ENCODE measurements at regions not wholly inside any gene's neighbourhood (a gene's known extent, or its start where the extent isn't known, plus 50 kb on each side); places are given as distances from the start of the nearest gene placed in this dataset.

DNA sequence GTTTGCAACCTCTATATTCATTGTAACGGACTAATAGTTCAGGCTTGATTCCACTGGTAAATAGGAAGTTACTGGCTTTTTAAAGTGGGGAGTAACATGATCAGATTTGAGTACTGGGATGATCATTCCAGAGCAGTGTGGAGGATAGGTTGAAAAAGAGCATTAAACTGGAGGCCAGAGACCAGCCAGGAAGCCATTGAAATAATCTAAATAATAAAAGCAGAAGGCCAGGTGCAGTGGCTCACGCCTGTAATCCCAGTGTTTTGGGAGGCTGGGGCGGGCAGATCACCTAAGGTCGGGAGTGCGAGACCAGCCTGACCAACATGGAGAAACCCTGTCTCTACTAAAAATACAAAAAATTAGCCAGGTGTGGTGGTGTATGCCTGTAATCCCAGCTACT lies 56.0 kb upstream of the MSX2 start:
- TF ChIP-seq, protein P1, sequence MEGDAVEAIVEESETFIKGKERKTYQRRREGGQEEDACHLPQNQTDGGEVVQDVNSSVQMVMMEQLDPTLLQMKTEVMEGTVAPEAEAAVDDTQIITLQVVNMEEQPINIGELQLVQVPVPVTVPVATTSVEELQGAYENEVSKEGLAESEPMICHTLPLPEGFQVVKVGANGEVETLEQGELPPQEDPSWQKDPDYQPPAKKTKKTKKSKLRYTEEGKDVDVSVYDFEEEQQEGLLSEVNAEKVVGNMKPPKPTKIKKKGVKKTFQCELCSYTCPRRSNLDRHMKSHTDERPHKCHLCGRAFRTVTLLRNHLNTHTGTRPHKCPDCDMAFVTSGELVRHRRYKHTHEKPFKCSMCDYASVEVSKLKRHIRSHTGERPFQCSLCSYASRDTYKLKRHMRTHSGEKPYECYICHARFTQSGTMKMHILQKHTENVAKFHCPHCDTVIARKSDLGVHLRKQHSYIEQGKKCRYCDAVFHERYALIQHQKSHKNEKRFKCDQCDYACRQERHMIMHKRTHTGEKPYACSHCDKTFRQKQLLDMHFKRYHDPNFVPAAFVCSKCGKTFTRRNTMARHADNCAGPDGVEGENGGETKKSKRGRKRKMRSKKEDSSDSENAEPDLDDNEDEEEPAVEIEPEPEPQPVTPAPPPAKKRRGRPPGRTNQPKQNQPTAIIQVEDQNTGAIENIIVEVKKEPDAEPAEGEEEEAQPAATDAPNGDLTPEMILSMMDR (IDR thresholded peaks at IDR 0.05; ENCODE audit: poor library complexity) = no peak
- no peak for TF ChIP-seq EZH2 (IDR thresholded peaks at IDR 0.05; ENCODE audit: borderline replicate concordance)
- TF ChIP-seq EZH2phosphoT487 (IDR thresholded peaks at IDR 0.05; ENCODE audit: low read depth, severe bottlenecking, unreplicated experiment) = no peak
